ENCODE measurements at regions not wholly inside any gene's neighbourhood (a gene's known extent, or its start where the extent isn't known, plus 50 kb on each side); places are given as distances from the start of the nearest gene placed in this dataset.

DNA sequence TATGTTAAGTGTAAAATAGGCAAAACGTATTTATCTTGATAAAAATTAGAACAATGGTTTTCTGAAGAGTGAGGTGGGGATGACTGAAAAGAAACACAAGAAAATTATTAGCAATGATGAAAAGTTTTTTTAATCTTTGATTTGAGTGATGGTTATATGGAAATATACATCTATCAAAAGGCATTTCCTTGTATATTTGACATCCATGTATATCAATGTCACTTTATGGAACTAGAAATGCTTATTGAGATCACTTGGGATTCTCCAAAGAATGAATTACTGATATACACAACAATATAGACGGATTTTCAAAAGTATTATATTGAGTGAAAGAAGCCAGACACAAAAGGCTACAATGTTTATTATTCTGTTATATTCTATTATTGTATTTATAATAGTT, 1042.0 kb upstream of the POT1 start:
- no peak for TF ChIP-seq MEF2D (tag; conservative IDR thresholded peaks at IDR 0.05; ENCODE audit: low read depth)
- TF ChIP-seq SREBF2 (CRISPR knock-in tag; IDR thresholded peaks at IDR 0.05): no peak
